GM12878 (cell line): ENCODE measurements at regions not wholly inside any gene's neighbourhood (a gene's known extent, or its start where the extent isn't known, plus 50 kb on each side); places are given as distances from the start of the nearest gene placed in this dataset.

ENCODE experiments used
- ATAC-seq: fragments of 200-7000 bp; cut with Tn5 transposase; 3 replicates; pipeline ENCODE4 v1.9.1; 2020; ENCODE audit warnings: mild to moderate bottlenecking, moderate library complexity
- BruUV-seq: library from RNA; stranded (reverse); fragments of 400-500 nt; replicated peaks from 2 replicates; lab custom pipeline; 2021; lab: Mats Ljungman, UMichigan
- CTCF ChIA-PET: fragments of 300-600 bp; sonication (Branson Sonifier 250); formaldehyde crosslinking; extraction: SDS; loops from one replicate; lab custom pipeline; 2021; ENCODE audit warnings: inconsistent platforms; lab: Yijun Ruan, JAX
- POLR2A ChIA-PET: fragments of 350-600 bp; formaldehyde crosslinking; extraction: SDS; loops from one replicate; lab custom pipeline; 2021; ENCODE audit warnings: inconsistent platforms; lab: Charles Lee
- RAD21 ChIA-PET: fragments of 300-600 bp; sonication (Branson Sonifier 250); formaldehyde crosslinking; loops from one replicate; lab custom pipeline; 2023; ENCODE audit warnings: antibody characterized with exemption; ENCODE audit not compliant: unreplicated experiment; lab: Charles Lee
- SMC1A ChIA-PET: fragments of 300-600 bp; sonication (Branson Sonifier 250); formaldehyde crosslinking; loops from one replicate; lab custom pipeline; 2023; ENCODE audit not compliant: unreplicated experiment, uncharacterized antibody; lab: Charles Lee
- DNase-seq: peaks from one replicate; pipeline ENCODE4 v3.0.0-alpha.2; 2011; ENCODE audit warnings: low read depth, low spot score
- FAIRE-seq: peaks from 3 replicates; lab custom pipeline; 2011; peaks lifted over from hg19 to GRCh38; lab: Jason Lieb, UNC
- H2AFZ ChIP-seq: 2 replicates; pipeline ENCODE4 v1.6.0; 2011; ENCODE audit warnings: low read depth, low read length, control low read depth; ENCODE audit not compliant: control insufficient read depth
- H3K27ac ChIP-seq: 2 replicates; pipeline ENCODE4 v1.5.1; 2011; ENCODE audit warnings: control low read depth; ENCODE audit not compliant: control insufficient read depth, insufficient read depth
- H3K27me3 ChIP-seq, 2 experiments: replicated peaks in 1 of 2; 2 replicates each; pipeline versions ENCODE4 v1.6.0 to v1.6.1; 2011; ENCODE audit warnings: low read length in 1 of 2; ENCODE audit not compliant: control insufficient read depth in 2 of 2, insufficient read depth in 2 of 2
- H3K36me3 ChIP-seq, 2 experiments: 2 replicates each; pipeline ENCODE4 v1.5.1; 2011; ENCODE audit warnings: low read length in 1 of 2; ENCODE audit not compliant: control insufficient read depth in 2 of 2, insufficient read depth in 2 of 2
- H3K4me1 ChIP-seq: 2 replicates; pipeline ENCODE4 v1.6.1; 2011; ENCODE audit warnings: mild to moderate bottlenecking, low read length, moderate library complexity, mixed read lengths; ENCODE audit not compliant: control insufficient read depth, insufficient read depth
- H3K4me2 ChIP-seq: 2 replicates; pipeline ENCODE4 v1.6.0; 2011; ENCODE audit warnings: control low read depth; ENCODE audit not compliant: control insufficient read depth, insufficient read depth
- H3K4me3 ChIP-seq: fragments of 200-600 bp; sonication (generic); 2 replicates; pipeline ENCODE4 v1.5.1; 2016
- H3K79me2 ChIP-seq: 2 replicates; pipeline ENCODE4 v1.6.0; 2011; ENCODE audit warnings: low read length; ENCODE audit not compliant: control insufficient read depth, insufficient read depth
- H3K9ac ChIP-seq: 2 replicates; pipeline ENCODE4 v1.8.0; 2011; ENCODE audit warnings: low read length, control low read depth, mixed read lengths; ENCODE audit not compliant: control insufficient read depth, insufficient read depth
- H3K9me3 ChIP-seq: replicated peaks from 3 replicates; pipeline ENCODE4 v1.5.1; 2011; ENCODE audit warnings: mild to moderate bottlenecking, low read length; ENCODE audit not compliant: control insufficient read depth, insufficient read depth
- H4K20me1 ChIP-seq: 2 replicates; pipeline ENCODE4 v1.6.0; 2011; ENCODE audit not compliant: control insufficient read depth, insufficient read depth
- ATF2 ChIP-seq: IDR thresholded peaks from 2 replicates; pipeline ENCODE4 v1.6.1; 2012; ENCODE audit warnings: low read length, inconsistent platforms
- CHD1 ChIP-seq: IDR thresholded peaks from 2 replicates; pipeline ENCODE4 v1.6.1; 2012; ENCODE audit warnings: low read depth, low read length, improper control_type of control experiment
- CHD2 ChIP-seq: IDR thresholded peaks from 2 replicates; pipeline ENCODE4 v1.6.1; 2011; ENCODE audit warnings: low read depth, low read length, improper control_type of control experiment, borderline replicate concordance
- NFYA ChIP-seq: IDR thresholded peaks from 2 replicates; pipeline ENCODE4 v1.6.1; 2011; ENCODE audit warnings: low read depth, mild to moderate bottlenecking, low read length, improper control_type of control experiment, borderline replicate concordance
- NFYB ChIP-seq: IDR thresholded peaks from 2 replicates; pipeline ENCODE4 v1.6.1; 2011; ENCODE audit warnings: low read depth, mild to moderate bottlenecking, low read length, improper control_type of control experiment, moderate library complexity; ENCODE audit not compliant: insufficient read depth
- ZBTB11 ChIP-seq: fragments of 450-650 bp; formaldehyde crosslinking; IDR thresholded peaks from 2 replicates; pipeline ENCODE4 v1.5.0; 2022; ENCODE audit warnings: mild to moderate bottlenecking, missing genetic modification characterization
- WGBS: methylation state at CpG from one replicate; pipeline ENCODE4 v1.1.6; 2016; ENCODE audit warnings: low lambda C conversion rate; ENCODE audit not compliant: insufficient replicate concordance, insufficient coverage; ENCODE audit errors: missing lambda C conversion rate; 5-methylcytosine and 5-hydroxymethylcytosine counted together
- in situ Hi-C: fragments of 300-500 bp; cut with MboI; formaldehyde crosslinking; loops from 9 replicates; pipeline ENCODE4 v1.14.3; 2018; ENCODE audit warnings: mixed read lengths
- intact Hi-C: fragments of 100-400 bp; cut with micrococcal nuclease; formaldehyde crosslinking; loops from one replicate; pipeline ENCODE4 v1.14.2; 2022; ENCODE audit not compliant: unreplicated experiment
- TF ChIP-seq, protein P1 (sequence below): IDR thresholded peaks from 2 replicates; pipeline ENCODE4 v1.6.1; 2011; ENCODE audit warnings: borderline replicate concordance, low read depth, mild to moderate bottlenecking, moderate library complexity, low read length; ENCODE audit not compliant: insufficient read depth, poor library complexity, severe bottlenecking

DNA sequence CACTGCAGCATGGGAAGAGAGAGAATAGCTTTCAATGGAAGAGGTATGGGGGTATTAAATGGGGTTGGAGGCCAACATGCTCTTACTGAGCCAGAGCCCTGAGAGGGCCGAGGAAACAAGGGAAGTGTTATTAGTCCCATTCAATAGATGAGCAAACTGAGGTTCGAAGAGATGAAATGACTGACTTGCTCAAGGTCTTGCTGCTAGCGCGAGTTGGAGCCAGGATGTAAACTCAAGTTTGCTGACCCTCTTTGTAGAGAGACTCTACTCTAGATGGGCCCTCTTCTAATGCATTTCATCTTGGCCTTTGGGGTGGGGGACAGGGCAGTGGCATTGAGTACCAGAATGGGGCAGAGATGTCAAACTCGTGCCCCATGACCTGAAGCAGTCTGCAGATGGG, 319.5 kb downstream of the RPS6KC1 start:
- H3K27ac ChIP-seq = no peak overlapping the region
- H2AFZ ChIP-seq = no peak overlapping the region
- no peaks in the 10 kb centered on the region for H3K4me1 ChIP-seq
- H3K9me3 ChIP-seq = no peaks in the 10 kb centered on the region
- SMC1A ChIA-PET = interaction anchor here (2.5 kb wide), 1 partner anchor 11 kb away, joined by 6 read pairs; no protein-coding TSS in a partner anchor
- H4K20me1 ChIP-seq = no peaks in the 10 kb centered on the region
- WGBS = 48% methylated on average over 5 of the region's 5 CpGs
- TF ChIP-seq NFYA (no peak), ATF2 (no peak), CHD1 (no peak), ZBTB11 (CRISPR knock-in tag) (no peak), NFYB (no peak), CHD2 (no peak)
- TF ChIP-seq, protein P1, sequence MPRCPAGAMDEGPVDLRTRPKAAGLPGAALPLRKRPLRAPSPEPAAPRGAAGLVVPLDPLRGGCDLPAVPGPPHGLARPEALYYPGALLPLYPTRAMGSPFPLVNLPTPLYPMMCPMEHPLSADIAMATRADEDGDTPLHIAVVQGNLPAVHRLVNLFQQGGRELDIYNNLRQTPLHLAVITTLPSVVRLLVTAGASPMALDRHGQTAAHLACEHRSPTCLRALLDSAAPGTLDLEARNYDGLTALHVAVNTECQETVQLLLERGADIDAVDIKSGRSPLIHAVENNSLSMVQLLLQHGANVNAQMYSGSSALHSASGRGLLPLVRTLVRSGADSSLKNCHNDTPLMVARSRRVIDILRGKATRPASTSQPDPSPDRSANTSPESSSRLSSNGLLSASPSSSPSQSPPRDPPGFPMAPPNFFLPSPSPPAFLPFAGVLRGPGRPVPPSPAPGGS = no peak
- no TSS peak for BruUV-seq
- POLR2A ChIA-PET = no interaction called here
- no peaks in the 10 kb centered on the region; a peak in 1 of 4 replicates for H3K27me3 ChIP-seq
- no peak for DNase-seq
- FAIRE-seq = no peak
- no peak overlapping the region for H3K4me2 ChIP-seq
- RAD21 ChIA-PET = no interaction called here
- no peak for ATAC-seq
- no peaks in the 10 kb centered on the region for H3K79me2 ChIP-seq
- in situ Hi-C loops (loop anchor here (5.0 to 10.0 kb wide), 2 partner anchors 752 to 964 kb away; no protein-coding TSS in a partner anchor), intact Hi-C loops (loop anchor here (5.0 to 10.0 kb wide), 2 partner anchors 248 to 494 kb away; no protein-coding TSS in a partner anchor)
- CTCF ChIA-PET = no interaction called here
- no peak overlapping the region for H3K9ac ChIP-seq
- no peaks in the 10 kb centered on the region for H3K36me3 ChIP-seq
- no peak overlapping the region for H3K4me3 ChIP-seq
